HCT116 (cell line): ENCODE measurements at regions not wholly inside any gene's neighbourhood (a gene's known extent, or its start where the extent isn't known, plus 50 kb on each side); places are given as distances from the start of the nearest gene placed in this dataset.

Source experiments
- ATAC-seq: fragments of 200-7000 bp; cut with Tn5 transposase; 2 replicates; pipeline ENCODE4 v1.9.1; 2020; ENCODE audit warnings: mild to moderate bottlenecking, moderate library complexity
- BruUV-seq: library from RNA; stranded (reverse); fragments of 400-500 nt; replicated peaks from 2 replicates; lab custom pipeline; 2021; lab: Mats Ljungman, UMichigan
- CTCF ChIA-PET: fragments of 300-600 bp; sonication (Branson Sonifier 250); formaldehyde crosslinking; loops from one replicate; lab custom pipeline; 2021; ENCODE audit warnings: antibody characterized with exemption; lab: Charles Lee
- POLR2A ChIA-PET: fragments of 300-600, 350-600 bp; sonication (Branson Sonifier 250); formaldehyde crosslinking; loops from one replicate; lab custom pipeline; 2021; ENCODE audit warnings: antibody characterized with exemption; lab: Charles Lee
- RAD21 ChIA-PET, 2 experiments: fragments of 300-600 bp; sonication (Branson Sonifier 250); formaldehyde crosslinking; loops; one replicate each; lab custom pipeline; 2023; ENCODE audit warnings: low total read pairs in 2 of 2; ENCODE audit not compliant: uncharacterized antibody in 2 of 2, unreplicated experiment in 2 of 2, low non-redundant PET in 1 of 2; lab: Charles Lee
- DNase-seq: peaks from one replicate; pipeline ENCODE4 v3.0.0-alpha.2; 2010; ENCODE audit warnings: low read depth, low spot score
- H2AFZ ChIP-seq: fragments of 200-600 bp; shearing (Covaris generic), sonication (generic); 2 replicates; pipeline ENCODE4 v1.6.1; 2017; ENCODE audit warnings: low read depth, mixed run types, mixed read lengths, antibody characterized with exemption, low read length; ENCODE audit not compliant: poor library complexity, severe bottlenecking
- H3K27ac ChIP-seq: 2 replicates; pipeline ENCODE4 v1.5.1; 2012; ENCODE audit warnings: low read depth, low read length
- H3K27me3 ChIP-seq: fragments of 200-600 bp; sonication (generic); 2 replicates; pipeline ENCODE4 v1.6.1; 2016; ENCODE audit warnings: mixed run types, low read length, mixed read lengths; ENCODE audit not compliant: insufficient read depth
- H3K36me3 ChIP-seq, 2 experiments: fragments of 200-500 bp in 1 of 2; fragments of 200-600 bp in 1 of 2; sonication (Bioruptor generic) in 1 of 2; sonication (generic) in 1 of 2; 2 replicates each; pipeline versions ENCODE4 v1.5.1 to v1.6.1; 2014 to 2016; ENCODE audit warnings: low read length in 2 of 2, inconsistent platforms in 1 of 2, mixed read lengths in 1 of 2, mixed run types in 1 of 2; ENCODE audit not compliant: insufficient read depth in 2 of 2, control insufficient read depth in 1 of 2
- H3K4me1 ChIP-seq, 2 experiments: fragments of 200-600 bp in 1 of 2; sonication (generic) in 1 of 2; 2 replicates each; pipeline versions ENCODE4 v1.5.1 to v1.6.1; 2012 to 2017; ENCODE audit warnings: low read length in 2 of 2, inconsistent platforms in 1 of 2, mild to moderate bottlenecking in 1 of 2, mixed read lengths in 1 of 2, mixed run types in 1 of 2, moderate library complexity in 1 of 2; ENCODE audit not compliant: insufficient read depth in 2 of 2, control insufficient read depth in 1 of 2
- H3K4me2 ChIP-seq: fragments of 200-600 bp; sonication (generic); 2 replicates; pipeline ENCODE4 v1.6.1; 2017; ENCODE audit warnings: mixed run types, low read length, mixed read lengths
- H3K4me3 ChIP-seq, 2 experiments: fragments of 200-600 bp in 1 of 2; sonication (generic) in 1 of 2; replicated peaks in 1 of 2; 2 replicates each; pipeline ENCODE4 v1.5.1; 2011 to 2016; ENCODE audit warnings: low read length in 2 of 2, control low read depth in 1 of 2, low read depth in 1 of 2, mild to moderate bottlenecking in 1 of 2, mixed read lengths in 1 of 2, mixed run types in 1 of 2
- H3K79me2 ChIP-seq: fragments of 200-600 bp; sonication (generic); 2 replicates; pipeline ENCODE4 v1.6.1; 2017; ENCODE audit warnings: mild to moderate bottlenecking, mixed run types, low read length, moderate library complexity, mixed read lengths; ENCODE audit not compliant: insufficient read depth
- H3K9ac ChIP-seq: fragments of 200-600 bp; sonication (generic); 2 replicates; pipeline ENCODE4 v1.6.1; 2016; ENCODE audit warnings: low read length, mixed read lengths
- H3K9me2 ChIP-seq: fragments of 200-600 bp; sonication (generic), shearing (Covaris generic); 2 replicates; pipeline ENCODE4 v1.6.1; 2017; ENCODE audit warnings: mixed run types, mild to moderate bottlenecking, moderate library complexity; ENCODE audit not compliant: insufficient read depth
- H3K9me3 ChIP-seq, 2 experiments: fragments of 200-500 bp in 1 of 2; fragments of 200-600 bp in 1 of 2; sonication (Bioruptor generic) in 1 of 2; sonication (generic) in 1 of 2; 2 replicates each; pipeline ENCODE4 v1.6.1; 2014 to 2017; ENCODE audit warnings: low read length in 2 of 2, mixed read lengths in 2 of 2, inconsistent platforms in 1 of 2, low read depth in 1 of 2, mild to moderate bottlenecking in 1 of 2, mixed run types in 1 of 2, moderate library complexity in 1 of 2; ENCODE audit not compliant: control insufficient read depth in 1 of 2, insufficient read depth in 1 of 2
- H4K20me1 ChIP-seq: fragments of 200-600 bp; sonication (generic), shearing (Covaris generic); 2 replicates; pipeline ENCODE4 v1.6.1; 2017; ENCODE audit warnings: mixed run types, mild to moderate bottlenecking, moderate library complexity; ENCODE audit not compliant: insufficient read depth
- CEBPB ChIP-seq: IDR thresholded peaks from 2 replicates; pipeline ENCODE4 v1.6.1; 2012; ENCODE audit warnings: low read depth
- EGR1 ChIP-seq: IDR thresholded peaks from 2 replicates; pipeline ENCODE4 v1.6.1; 2012; ENCODE audit warnings: low read depth
- EZH2phosphoT487 ChIP-seq: fragments of 200-600 bp; IDR thresholded peaks from 2 replicates; pipeline ENCODE4 v1.6.1; 2018; ENCODE audit warnings: antibody characterized with exemption, borderline replicate concordance
- FOSL1 ChIP-seq: IDR thresholded peaks from 2 replicates; pipeline ENCODE4 v1.6.1; 2012; ENCODE audit warnings: low read depth
- RAD21 ChIP-seq: IDR thresholded peaks from 2 replicates; pipeline ENCODE4 v1.6.1; 2012; ENCODE audit warnings: low read depth, mild to moderate bottlenecking
- TCF7L2 ChIP-seq: IDR thresholded peaks from 2 replicates; pipeline ENCODE4 v1.7.0; 2011; ENCODE audit warnings: borderline replicate concordance, inconsistent platforms; ENCODE audit not compliant: insufficient read depth, insufficient read length; ENCODE audit errors: extremely low read depth
- YY1 ChIP-seq: IDR thresholded peaks from 2 replicates; pipeline ENCODE4 v1.6.1; 2011; ENCODE audit warnings: low read length, low read depth, moderate library complexity, mild to moderate bottlenecking; ENCODE audit not compliant: insufficient replicate concordance; ENCODE audit errors: extremely low read depth
- intact Hi-C: fragments of 100-400 bp; cut with micrococcal nuclease; formaldehyde crosslinking; loops from 2 replicates; pipeline ENCODE4 v1.10.0; 2022
- TF ChIP-seq, protein P1 (sequence below), 3 experiments: fragments of 200-600 bp in 1 of 3; sonication (generic) in 1 of 3; IDR thresholded peaks in 2 of 3; conservative IDR thresholded peaks in 1 of 3; 2 replicates each; pipeline ENCODE4 v1.5.1; 2012 to 2017; ENCODE audit warnings: low read depth in 2 of 3, low read length in 2 of 3, antibody characterized with exemption in 1 of 3, borderline replicate concordance in 1 of 3, control low read depth in 1 of 3, mild to moderate bottlenecking in 1 of 3, mixed read lengths in 1 of 3, mixed run types in 1 of 3, moderate library complexity in 1 of 3; ENCODE audit not compliant: insufficient read depth in 1 of 3
- TF ChIP-seq, protein P2 (sequence below): IDR thresholded peaks from 2 replicates; pipeline ENCODE4 v1.6.1; 2012

DNA sequence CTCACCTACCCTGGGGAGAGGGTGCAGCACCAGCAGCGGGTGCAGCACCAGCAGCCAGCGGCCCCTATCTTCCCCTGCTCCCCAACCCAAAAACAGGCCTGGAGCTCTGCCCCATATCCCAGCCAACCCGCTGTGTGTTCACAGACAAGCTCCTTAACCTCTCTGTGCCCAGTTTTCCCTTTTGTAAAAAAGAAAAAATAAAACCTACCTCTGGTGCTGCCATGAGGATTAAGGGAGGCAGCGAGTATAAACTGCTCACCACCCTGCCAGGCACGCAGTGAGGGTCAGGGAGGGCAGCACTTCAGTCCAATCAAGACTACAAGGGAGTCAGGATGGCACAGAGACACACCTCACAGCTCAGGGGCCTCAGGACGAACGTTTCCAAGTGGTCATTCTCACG is 163.3 kb downstream of the NUP210 start:
- ChIA-PET RAD21 (no interaction called here), CTCF (no interaction called here), POLR2A (no interaction called here)
- no peak overlapping the region for H3K27ac ChIP-seq
- H2AFZ ChIP-seq: no peak overlapping the region
- H3K9me3 ChIP-seq: no peaks in the 10 kb centered on the region
- no peaks in the 10 kb centered on the region for H3K4me1 ChIP-seq
- DNase-seq (no peak), ATAC-seq (no peak)
- BruUV-seq: no TSS peak
- H3K9me2 ChIP-seq: no peaks in the 10 kb centered on the region
- H3K27me3 ChIP-seq: no peaks in the 10 kb centered on the region
- H3K79me2 ChIP-seq: no peaks in the 10 kb centered on the region
- no peaks in the 10 kb centered on the region for H3K36me3 ChIP-seq
- no peak overlapping the region for H3K4me2 ChIP-seq
- TF ChIP-seq TCF7L2: no peak
- TF ChIP-seq EGR1: no peak
- TF ChIP-seq, protein P1, sequence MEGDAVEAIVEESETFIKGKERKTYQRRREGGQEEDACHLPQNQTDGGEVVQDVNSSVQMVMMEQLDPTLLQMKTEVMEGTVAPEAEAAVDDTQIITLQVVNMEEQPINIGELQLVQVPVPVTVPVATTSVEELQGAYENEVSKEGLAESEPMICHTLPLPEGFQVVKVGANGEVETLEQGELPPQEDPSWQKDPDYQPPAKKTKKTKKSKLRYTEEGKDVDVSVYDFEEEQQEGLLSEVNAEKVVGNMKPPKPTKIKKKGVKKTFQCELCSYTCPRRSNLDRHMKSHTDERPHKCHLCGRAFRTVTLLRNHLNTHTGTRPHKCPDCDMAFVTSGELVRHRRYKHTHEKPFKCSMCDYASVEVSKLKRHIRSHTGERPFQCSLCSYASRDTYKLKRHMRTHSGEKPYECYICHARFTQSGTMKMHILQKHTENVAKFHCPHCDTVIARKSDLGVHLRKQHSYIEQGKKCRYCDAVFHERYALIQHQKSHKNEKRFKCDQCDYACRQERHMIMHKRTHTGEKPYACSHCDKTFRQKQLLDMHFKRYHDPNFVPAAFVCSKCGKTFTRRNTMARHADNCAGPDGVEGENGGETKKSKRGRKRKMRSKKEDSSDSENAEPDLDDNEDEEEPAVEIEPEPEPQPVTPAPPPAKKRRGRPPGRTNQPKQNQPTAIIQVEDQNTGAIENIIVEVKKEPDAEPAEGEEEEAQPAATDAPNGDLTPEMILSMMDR (IDR thresholded peaks at IDR 0.05 in 2 of 3, conservative IDR thresholded peaks at IDR 0.05 in 1 of 3; ENCODE audit: borderline replicate concordance in 1 of 3, insufficient read depth in 1 of 3, low read depth in 2 of 3, low read length in 2 of 3): no peak
- TF ChIP-seq YY1: no peak
- TF ChIP-seq CEBPB: no peak
- TF ChIP-seq EZH2phosphoT487: no peak
- TF ChIP-seq RAD21: no peak
- TF ChIP-seq FOSL1: no peak
- TF ChIP-seq, protein P2, sequence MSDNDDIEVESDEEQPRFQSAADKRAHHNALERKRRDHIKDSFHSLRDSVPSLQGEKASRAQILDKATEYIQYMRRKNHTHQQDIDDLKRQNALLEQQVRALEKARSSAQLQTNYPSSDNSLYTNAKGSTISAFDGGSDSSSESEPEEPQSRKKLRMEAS: no peak
- intact Hi-C loops: no loop called here
- no peaks in the 10 kb centered on the region for H4K20me1 ChIP-seq
- no peak overlapping the region for H3K4me3 ChIP-seq
- H3K9ac ChIP-seq: no peak overlapping the region
